ENCODE measurements at regions not wholly inside any gene's neighbourhood (a gene's known extent, or its start where the extent isn't known, plus 50 kb on each side); places are given as distances from the start of the nearest gene placed in this dataset.

DNA sequence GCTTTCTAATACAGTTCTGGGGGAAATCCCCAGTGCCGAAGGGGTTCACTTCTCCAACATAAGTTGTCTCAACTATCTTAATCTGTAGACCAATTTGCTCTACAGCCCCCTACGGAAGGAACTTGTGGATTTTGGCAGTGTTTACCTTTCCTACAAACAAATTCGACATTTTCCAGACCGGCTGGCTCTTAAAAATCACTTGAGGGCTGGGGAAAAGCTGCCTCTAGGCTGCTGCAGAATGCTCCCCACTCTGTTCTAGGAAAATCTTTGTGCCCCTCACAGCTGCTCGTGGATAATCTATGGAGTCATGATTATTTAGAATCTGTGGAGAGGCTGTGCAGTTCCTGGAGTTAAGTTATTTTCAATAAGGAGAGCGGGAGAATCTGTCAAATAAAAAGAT lies 474.6 kb upstream of the FZD8 start:
- H3K4me1 ChIP-seq (ENCODE audit: control insufficient read depth, extremely low read depth, insufficient read depth, low read length): no peaks in the 10 kb centered on the region
- H3K9me3 ChIP-seq (replicated peaks; ENCODE audit: control insufficient read depth, insufficient read depth, low read length): no peaks in the 10 kb centered on the region
- dilution Hi-C loops (cut with MboI; ENCODE audit: extremely low pct_ligation_motif_present, low sequenced_read_pairs) (no loop called here), intact Hi-C loops (cut with micrococcal nuclease) (no loop called here)
- no peak for FAIRE-seq
- H2AFZ ChIP-seq (ENCODE audit: low read depth, low read length): peak overlapping the region; percentile 34
- H3K9me1 ChIP-seq (replicated peaks; ENCODE audit: control insufficient read depth, extremely low read depth, insufficient read depth, low read length): no peaks in the 10 kb centered on the region
- no peak overlapping the region for H3K4me2 ChIP-seq (ENCODE audit: insufficient read depth, low read length)
- H4K20me1 ChIP-seq (replicated peaks; ENCODE audit: control insufficient read depth, extremely low read depth, insufficient read depth, low read length): no peaks in the 10 kb centered on the region
- H3K27me3 ChIP-seq (ENCODE audit: control insufficient read depth in 2 of 2, insufficient read depth in 2 of 2, low read length in 2 of 2): no peaks in the 10 kb centered on the region
- POLR2A ChIA-PET: no interaction called here
- H3K36me3 ChIP-seq (ENCODE audit: control insufficient read depth in 2 of 2, extremely low read depth in 1 of 2, insufficient read depth in 2 of 2, low read length in 2 of 2): no peaks in the 10 kb centered on the region
- H3K4me3 ChIP-seq (replicated peaks in 1 of 3; ENCODE audit: insufficient read depth in 1 of 3, low read depth in 1 of 3, low read length in 3 of 3): no peak overlapping the region
- H3K9ac ChIP-seq (replicated peaks; ENCODE audit: extremely low read depth, insufficient read depth, low read length): no peak overlapping the region
- BruUV-seq (replicated peaks): no TSS peak
- no peaks in the 10 kb centered on the region for H3K79me2 ChIP-seq (ENCODE audit: control insufficient read depth, insufficient read depth, low read length)
- no peak overlapping the region for H3K27ac ChIP-seq (ENCODE audit: insufficient read depth, low read depth, low read length)
- no peak for TF ChIP-seq POLR2AphosphoS5 (IDR thresholded peaks at IDR 0.05; ENCODE audit: insufficient read depth, low read depth, low read length)
- no peak for TF ChIP-seq CTCF (IDR thresholded peaks at IDR 0.05; ENCODE audit: extremely low read depth in 1 of 2, insufficient read depth in 1 of 2, low read depth in 1 of 2, low read length in 2 of 2)
- TF ChIP-seq, protein P1, sequence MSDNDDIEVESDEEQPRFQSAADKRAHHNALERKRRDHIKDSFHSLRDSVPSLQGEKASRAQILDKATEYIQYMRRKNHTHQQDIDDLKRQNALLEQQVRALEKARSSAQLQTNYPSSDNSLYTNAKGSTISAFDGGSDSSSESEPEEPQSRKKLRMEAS (IDR thresholded peaks at IDR 0.05; ENCODE audit: insufficient read depth, insufficient read length): no peak
- TF ChIP-seq EZH2 (IDR thresholded peaks at IDR 0.05; ENCODE audit: borderline replicate concordance, low read depth, low read length, severe bottlenecking): no peak
- CTCF ChIA-PET: interaction anchor here (1.1 to 2.4 kb wide), 2 partner anchors 19 to 20 kb away, joined by 4 to 6 read pairs; no protein-coding TSS in a partner anchor
- peak; percentile 15 for DNase-seq (ENCODE audit: low read depth, low spot score)

- H3K27ac ChIP-seq (ENCODE audit: insufficient read depth, low read depth, low read length): no peak overlapping the region
- no peak overlapping the region for H3K9ac ChIP-seq (replicated peaks; ENCODE audit: extremely low read depth, insufficient read depth, low read length)
- dilution Hi-C loops (cut with MboI; ENCODE audit: extremely low pct_ligation_motif_present, low sequenced_read_pairs) (no loop called here), intact Hi-C loops (cut with micrococcal nuclease) (no loop called here)
- H3K9me1 ChIP-seq (replicated peaks; ENCODE audit: control insufficient read depth, extremely low read depth, insufficient read depth, low read length): no peaks in the 10 kb centered on the region
- no peak for FAIRE-seq
- H3K36me3 ChIP-seq (ENCODE audit: control insufficient read depth in 2 of 2, extremely low read depth in 1 of 2, insufficient read depth in 2 of 2, low read length in 2 of 2): no peaks in the 10 kb centered on the region
- no peak overlapping the region for H2AFZ ChIP-seq (ENCODE audit: low read depth, low read length)
- H3K4me3 ChIP-seq (replicated peaks in 1 of 3; ENCODE audit: insufficient read depth in 1 of 3, low read depth in 1 of 3, low read length in 3 of 3): no peak overlapping the region
- H3K9me3 ChIP-seq (replicated peaks; ENCODE audit: control insufficient read depth, insufficient read depth, low read length): no peaks in the 10 kb centered on the region
- no TSS peak for BruUV-seq (replicated peaks)
- H3K4me2 ChIP-seq (ENCODE audit: insufficient read depth, low read length): no peak overlapping the region
- TF ChIP-seq CTCF (IDR thresholded peaks at IDR 0.05; ENCODE audit: extremely low read depth in 1 of 2, insufficient read depth in 1 of 2, low read depth in 1 of 2, low read length in 2 of 2) (no peak), GATA2 (IDR thresholded peaks at IDR 0.05; ENCODE audit: insufficient read depth, insufficient read length, low read depth, low read length) (no peak), FOS (IDR thresholded peaks at IDR 0.05; ENCODE audit: borderline replicate concordance, insufficient read depth, low read length) (no peak), JUN (IDR thresholded peaks at IDR 0.05; ENCODE audit: borderline replicate concordance, insufficient read depth, insufficient read length, low read depth) (no peak), MYC (IDR thresholded peaks at IDR 0.05; ENCODE audit: low read depth, low read length) (no peak), EZH2 (IDR thresholded peaks at IDR 0.05; ENCODE audit: borderline replicate concordance, low read depth, low read length, severe bottlenecking) (no peak), POLR2AphosphoS5 (IDR thresholded peaks at IDR 0.05; ENCODE audit: insufficient read depth, low read depth, low read length) (no peak), POLR2A (IDR thresholded peaks at IDR 0.05; ENCODE audit: low read depth, low read length) (no peak)
- TF ChIP-seq, protein P1 (IDR thresholded peaks at IDR 0.05; ENCODE audit: insufficient read depth, insufficient read length): no peak
- POLR2A ChIA-PET: no interaction called here
- H3K79me2 ChIP-seq (ENCODE audit: control insufficient read depth, insufficient read depth, low read length): no peaks in the 10 kb centered on the region
- H3K4me1 ChIP-seq (ENCODE audit: control insufficient read depth, extremely low read depth, insufficient read depth, low read length): no peaks in the 10 kb centered on the region
- CTCF ChIA-PET: interaction anchor here (1.3 to 2.4 kb wide), 2 partner anchors 19 kb away, joined by 3 to 6 read pairs; no protein-coding TSS in a partner anchor
- H3K27me3 ChIP-seq (ENCODE audit: control insufficient read depth in 2 of 2, insufficient read depth in 2 of 2, low read length in 2 of 2): no peaks in the 10 kb centered on the region
- no peaks in the 10 kb centered on the region for H4K20me1 ChIP-seq (replicated peaks; ENCODE audit: control insufficient read depth, extremely low read depth, insufficient read depth, low read length)
- no peak for DNase-seq (ENCODE audit: low read depth, low spot score)
These were observed 473.9 kb upstream of the FZD8 start for GRCh38 chr10:36116040-36116439.

Data from endothelial cell of umbilical vein (primary cell).